ENCODE measurements at regions not wholly inside any gene's neighbourhood (a gene's known extent, or its start where the extent isn't known, plus 50 kb on each side); places are given as distances from the start of the nearest gene placed in this dataset.

GRCh38 chr11:23041001-23041503 lies 180.8 kb upstream of the CCDC179 start:
- DNase-seq (ENCODE audit: low read depth in 2 of 2), result no peak

DNA sequence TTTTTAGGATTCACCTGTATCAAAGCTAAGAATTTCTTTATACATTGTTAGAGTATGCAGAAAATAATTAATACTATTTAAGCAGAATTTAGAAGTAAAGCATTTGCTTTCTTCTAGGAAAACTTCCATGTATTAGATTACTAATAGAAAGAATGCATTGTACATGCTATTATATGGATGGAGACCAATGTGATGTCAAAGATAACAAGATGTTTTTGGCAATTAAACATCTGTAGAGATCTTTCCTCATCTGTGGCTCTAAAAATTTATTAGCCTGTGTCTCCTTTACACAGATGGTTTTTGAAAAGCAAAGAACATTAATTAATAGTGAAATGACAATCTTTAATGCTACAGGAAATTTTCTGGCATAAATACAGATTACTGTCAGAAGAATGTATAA lies 198.4 kb upstream of the CCDC179 start:
- no peak for DNase-seq (ENCODE audit: low read depth in 2 of 2)

- no peak for DNase-seq (ENCODE audit: low read depth in 2 of 2)
These were observed 203.0 kb upstream of the CCDC179 start for GRCh38 chr11:23063276-23063675.

DNA sequence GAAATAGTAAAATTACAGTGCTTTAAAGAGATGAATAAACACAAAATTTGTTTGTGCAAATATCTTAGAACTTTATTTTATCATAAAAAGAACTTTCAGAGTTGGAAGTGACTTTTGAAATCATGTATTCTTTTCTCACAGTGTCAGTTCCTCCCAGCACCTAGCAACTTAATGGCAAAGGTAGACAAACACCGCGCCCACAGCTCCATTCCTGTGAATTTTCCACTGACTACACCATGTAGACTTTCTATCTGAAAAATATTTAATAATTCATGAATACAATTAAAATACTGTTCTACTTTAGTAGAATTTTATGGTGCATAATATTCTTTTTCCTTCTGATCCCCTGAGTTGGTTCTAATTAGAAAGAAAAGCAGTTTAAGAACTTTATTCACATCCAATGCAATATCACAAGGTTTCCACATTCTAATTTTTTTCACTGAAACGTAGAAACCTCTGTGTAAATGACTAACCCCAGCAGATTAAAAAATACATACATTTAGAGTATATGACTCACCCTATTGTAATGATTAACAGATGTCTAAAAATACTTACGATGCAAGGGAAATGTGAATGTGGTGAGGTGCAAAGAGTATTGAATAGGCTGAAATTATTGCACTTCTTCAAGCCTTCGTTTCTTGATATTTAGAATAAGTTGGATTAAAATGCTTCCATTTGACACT lies 218.2 kb upstream of the CCDC179 start:
- DNase-seq (ENCODE audit: low read depth in 2 of 2), result no peak

DNA sequence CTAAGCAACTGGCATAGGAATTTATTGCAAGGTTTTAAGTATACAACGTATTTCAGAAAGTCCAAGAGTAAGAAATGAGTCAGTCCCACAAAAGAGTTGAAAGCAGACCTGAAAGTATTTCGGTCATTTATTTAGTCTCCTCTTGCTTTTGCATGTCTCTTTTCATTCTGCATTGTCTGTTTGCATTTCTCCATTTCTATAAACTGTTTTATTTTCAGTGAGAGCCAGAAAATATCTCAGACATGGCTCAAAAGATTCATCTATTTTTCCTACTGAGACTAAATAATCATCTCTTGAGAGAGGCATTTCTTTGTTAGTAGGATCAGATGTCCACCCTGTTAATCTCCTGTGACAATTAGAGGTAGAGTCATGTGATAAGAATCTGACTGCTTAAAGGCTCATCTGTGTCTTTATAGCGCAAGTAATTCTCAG lies 219.1 kb upstream of the CCDC179 start:
- DNase-seq (ENCODE audit: low read depth in 2 of 2), result no peak

DNA sequence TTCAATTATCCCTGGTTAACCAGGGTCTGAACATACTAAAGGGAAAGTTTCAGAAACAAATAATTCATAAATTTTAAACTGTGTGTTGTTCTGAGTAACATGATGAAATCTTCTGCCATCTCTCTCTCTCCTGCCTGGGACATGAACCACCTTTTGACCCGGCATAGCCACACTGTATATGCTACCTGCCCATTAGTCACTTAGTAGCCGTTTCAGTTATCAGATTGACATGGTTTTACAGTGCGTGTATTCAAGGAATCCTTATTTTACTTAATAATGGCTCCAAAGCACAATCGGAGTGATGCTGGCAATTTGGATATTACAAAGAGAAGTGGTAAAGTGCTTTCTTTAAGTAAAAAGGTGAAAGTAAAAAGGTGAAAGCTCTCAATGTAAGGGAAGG lies 227.1 kb upstream of the CCDC179 start:
- no peak for DNase-seq (ENCODE audit: low read depth in 2 of 2)

DNA sequence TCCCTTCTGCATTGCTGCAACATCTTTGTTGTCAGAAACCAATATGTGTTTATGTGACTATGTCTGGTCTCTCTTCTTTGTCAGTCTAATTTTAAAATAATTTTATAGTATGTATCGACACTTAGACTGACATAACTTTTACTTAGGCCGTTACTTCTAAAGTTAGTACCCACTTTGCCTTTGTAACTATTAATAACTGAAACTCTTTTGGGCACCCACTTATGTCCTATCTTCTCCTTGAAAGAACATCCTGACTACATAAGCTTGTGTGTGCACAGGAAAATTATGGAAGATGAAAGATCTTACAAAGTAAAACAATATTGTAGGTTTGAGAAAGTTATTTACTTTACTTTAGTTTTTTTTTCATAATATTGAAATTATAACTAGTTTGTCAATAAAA lies 230.4 kb upstream of the CCDC179 start:
- DNase-seq (ENCODE audit: low read depth in 2 of 2), result no peak

- DNase-seq (ENCODE audit: low read depth in 2 of 2), result no peak
These were observed 235.4 kb upstream of the CCDC179 start for GRCh38 chr11:23095650-23096189.

DNA sequence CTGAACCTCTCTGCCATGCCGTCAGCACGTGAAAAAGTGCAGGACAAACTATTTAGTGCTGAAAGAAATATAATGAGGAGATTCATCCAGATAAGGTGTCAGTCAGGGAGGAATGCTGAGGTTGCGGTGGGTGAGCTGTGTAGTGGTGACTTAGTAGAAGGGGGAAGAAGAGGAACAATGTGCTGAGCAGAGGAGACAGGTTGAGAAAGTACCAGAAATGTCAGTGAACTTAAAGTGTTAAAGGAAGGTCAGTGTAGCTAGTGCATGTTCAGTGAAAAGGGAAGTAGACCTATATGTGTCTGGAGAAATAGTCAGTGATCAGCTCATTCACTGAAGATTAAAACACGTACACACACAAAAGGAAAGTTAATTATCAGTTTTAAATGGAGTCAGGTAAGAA lies 237.6 kb upstream of the CCDC179 start:
- DNase-seq (ENCODE audit: low read depth in 2 of 2), result no peak

- DNase-seq (ENCODE audit: low read depth in 2 of 2), result no peak
These were observed 239.0 kb upstream of the CCDC179 start for GRCh38 chr11:23099256-23099655.

- DNase-seq (ENCODE audit: low read depth in 2 of 2), result no peak
These were observed 240.5 kb upstream of the CCDC179 start for GRCh38 chr11:23100726-23101125.

DNA sequence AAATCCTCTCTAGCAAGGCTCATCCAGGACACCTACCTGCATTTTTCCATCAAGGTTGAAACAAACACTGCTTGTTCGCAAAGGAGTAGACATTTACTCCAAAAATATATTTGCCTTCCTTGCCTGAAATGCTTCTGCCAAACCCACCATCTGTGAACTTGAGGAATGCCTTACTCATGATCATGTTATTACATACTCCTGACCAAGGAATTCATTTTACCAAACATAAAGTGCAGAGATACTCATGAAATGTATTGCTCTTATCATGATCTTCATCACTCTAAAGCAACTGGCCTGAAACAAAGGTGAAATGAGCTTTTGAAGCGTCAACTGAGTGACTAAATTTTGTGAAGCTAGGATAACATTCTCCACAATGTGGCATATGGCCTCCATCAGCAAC lies 243.1 kb upstream of the CCDC179 start:
- DNase-seq (ENCODE audit: low read depth in 2 of 2), result no peak

GRCh38 chr11:23111527-23111926 lies 251.3 kb upstream of the CCDC179 start:
- DNase-seq (ENCODE audit: low read depth in 2 of 2), result no peak

DNA sequence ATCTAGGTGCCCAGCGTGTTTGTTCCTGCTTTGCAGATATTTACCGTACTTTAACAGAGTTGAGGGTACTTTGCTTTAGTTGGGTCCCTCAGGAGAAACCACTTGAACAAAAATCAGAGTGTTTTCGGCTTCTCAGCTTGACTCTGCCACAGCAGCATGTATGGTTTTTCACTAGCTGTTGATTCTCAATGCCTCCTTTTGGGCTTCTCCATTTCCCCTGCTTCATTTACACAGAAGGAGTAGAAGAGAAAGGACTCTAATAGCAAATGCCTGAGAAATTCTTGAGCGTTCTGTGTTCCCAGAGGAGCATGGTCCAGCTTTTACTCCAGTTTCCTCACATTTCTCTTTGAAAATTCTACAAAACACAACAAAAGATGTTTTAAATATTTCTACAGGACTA lies 252.1 kb upstream of the CCDC179 start:
- no peak for DNase-seq (ENCODE audit: low read depth in 2 of 2)

DNA sequence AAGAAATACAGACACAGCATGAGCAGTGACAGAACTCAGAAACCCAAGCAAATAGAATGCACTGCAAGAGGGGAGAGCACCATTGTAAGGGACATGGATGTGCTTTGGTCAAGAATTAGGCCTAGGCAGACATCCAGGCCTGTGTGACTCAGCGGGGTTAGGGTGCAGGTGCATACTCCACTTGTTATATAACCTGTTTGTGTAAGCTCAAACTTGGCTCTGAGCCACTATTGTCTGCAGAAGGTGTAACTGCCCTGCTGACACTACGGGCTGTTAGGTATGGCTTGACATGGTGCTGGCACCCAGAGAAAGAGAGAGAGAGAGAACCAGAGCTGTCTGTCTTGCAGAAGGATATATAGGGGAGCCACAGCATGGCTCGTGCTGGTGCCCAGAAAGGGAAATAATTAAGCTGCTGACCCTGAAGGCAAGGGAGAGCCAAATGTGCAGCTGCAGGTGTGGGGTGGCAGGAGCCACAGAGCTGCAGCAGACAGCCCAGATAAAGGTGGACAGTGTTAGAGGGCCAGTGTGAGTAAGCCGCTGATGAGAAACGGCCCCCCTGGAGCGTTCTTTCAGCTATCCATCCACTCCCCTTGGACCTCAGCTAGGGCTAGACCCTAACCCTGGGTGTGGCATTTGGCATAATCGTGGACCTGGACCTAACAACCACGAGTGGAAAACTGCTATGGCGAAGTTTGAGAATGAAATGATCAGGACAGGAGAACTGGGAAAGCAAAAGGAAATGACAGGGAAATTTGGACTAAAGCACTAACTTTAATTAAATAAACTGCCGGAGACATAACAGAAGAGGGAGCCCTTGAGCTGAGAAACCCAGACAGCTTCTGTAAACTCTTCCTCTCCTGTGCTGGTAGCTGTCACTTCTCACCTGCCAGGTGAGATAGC lies 253.0 kb upstream of the CCDC179 start:
- DNase-seq (ENCODE audit: low read depth in 2 of 2), result no peak

DNA sequence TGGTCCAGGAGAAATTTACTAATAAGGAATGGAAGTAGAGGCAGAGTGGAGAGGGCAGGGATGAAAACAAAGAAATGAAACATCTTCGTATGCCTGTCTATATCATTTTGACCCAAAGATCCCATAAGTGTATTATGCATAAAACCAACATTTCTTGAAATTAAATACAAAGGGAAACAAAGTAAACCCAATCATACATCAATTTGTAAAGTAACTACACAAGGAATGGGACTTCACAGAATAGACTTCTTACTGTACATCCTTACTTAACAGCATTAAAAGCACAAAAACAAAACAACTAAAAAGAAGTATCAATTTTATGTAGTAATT lies 253.6 kb upstream of the CCDC179 start:
- no peak for DNase-seq (ENCODE audit: low read depth in 2 of 2)

DNA sequence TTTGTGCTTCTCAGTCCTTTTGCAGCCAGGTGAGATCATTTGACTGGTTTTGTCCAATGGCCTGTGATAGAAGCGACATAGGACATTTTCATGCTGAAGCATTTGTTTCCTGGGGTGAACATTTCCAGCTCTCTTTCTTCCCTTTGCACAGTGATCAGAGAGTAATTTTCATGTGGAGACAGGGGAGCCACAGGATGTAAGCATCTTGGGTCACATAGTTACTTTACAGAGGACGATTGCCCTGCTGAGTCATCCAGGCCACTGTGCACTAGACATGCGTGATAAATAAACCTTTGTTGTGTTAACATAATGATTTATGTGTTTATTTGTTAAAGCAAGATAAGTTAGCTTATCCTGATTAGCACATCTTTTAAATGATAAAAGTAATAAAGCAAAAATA lies 263.5 kb upstream of the CCDC179 start:
- no peak for DNase-seq (ENCODE audit: low read depth in 2 of 2)

GRCh38 chr11:23124249-23124648 lies 264.0 kb upstream of the CCDC179 start:
- DNase-seq (ENCODE audit: low read depth in 2 of 2), result no peak

DNA sequence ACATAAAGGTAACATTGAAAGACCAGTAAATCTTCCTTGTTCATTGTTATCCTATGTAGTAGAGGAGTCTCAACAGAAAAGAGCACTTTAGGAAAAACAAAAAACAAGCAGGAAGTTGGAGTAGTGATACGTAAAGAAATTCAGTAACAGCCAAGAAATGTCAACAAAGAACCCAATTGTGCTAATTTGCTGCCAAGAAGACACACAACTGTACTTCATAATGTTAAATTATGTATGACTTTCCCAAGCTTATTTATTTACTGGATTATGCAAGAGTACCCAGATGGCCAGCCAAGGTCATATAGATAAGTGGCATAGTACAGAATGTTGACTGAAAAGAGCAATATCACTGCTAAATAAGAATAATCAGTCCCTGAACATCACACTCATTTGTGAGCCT lies 264.7 kb upstream of the CCDC179 start:
- DNase-seq (ENCODE audit: low read depth in 2 of 2), result no peak

DNA sequence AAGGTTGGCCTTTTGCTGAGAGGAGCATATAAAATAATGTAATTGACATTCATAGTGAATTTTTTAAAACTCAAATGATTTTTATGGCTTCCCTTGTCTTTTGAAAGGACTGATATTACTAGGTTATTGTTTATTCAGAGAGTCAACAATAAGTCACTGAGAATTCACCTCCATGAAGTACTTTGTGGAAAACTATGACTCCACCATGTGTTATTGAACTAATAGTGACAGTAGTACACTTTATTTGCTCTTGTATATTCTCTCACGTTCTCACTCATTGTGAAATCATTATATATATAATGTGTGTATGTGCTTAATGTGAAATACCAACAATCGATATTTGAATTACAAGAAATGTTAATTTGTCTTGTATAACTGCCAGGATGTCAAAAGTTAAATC lies 267.4 kb upstream of the CCDC179 start:
- DNase-seq (ENCODE audit: low read depth in 2 of 2), result no peak

DNA sequence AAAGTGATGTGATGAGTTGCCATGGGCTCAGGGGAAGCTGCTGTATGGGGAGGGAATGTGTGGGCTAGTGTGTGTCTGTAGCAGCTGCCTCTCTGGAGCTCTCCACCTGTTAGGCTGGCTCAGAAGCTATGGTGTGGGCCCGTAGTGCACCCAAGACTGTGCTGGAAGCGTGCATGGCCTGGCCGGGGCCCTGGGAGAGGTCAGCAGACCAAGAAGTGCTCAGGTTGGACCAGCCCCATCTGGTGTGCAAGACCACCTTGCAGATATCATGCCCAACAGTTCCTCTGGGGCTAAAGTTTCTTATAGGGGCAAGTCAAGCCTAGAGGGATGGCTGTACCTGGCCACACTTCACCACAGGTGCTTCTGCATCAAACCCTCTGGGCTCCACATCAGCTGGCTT lies 274.4 kb upstream of the CCDC179 start:
- DNase-seq (ENCODE audit: low read depth in 2 of 2), result no peak

GRCh38 chr11:23138761-23139160 lies 278.5 kb upstream of the CCDC179 start:
- no peak for DNase-seq (ENCODE audit: low read depth in 2 of 2)

DNA sequence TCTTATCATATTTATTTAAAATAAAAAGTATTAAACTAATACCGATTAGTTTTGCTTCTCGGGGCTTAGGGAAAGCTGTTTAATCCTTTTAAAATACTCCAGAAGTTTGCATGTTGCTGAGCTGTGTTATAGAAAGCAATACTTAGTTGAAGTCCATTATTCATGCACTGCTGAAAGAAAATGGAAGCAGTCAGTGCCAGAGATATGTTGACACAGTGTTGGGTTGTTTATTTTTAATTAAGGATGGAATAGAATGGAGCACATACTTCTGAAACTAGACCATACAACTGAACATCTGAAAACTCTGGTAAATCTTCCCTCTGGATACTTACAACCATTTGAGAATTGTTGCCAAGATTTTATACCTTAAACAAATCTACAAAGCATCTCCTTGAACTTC lies 282.7 kb upstream of the CCDC179 start:
- no peak for DNase-seq (ENCODE audit: low read depth in 2 of 2)
